ENCODE measurements at regions not wholly inside any gene's neighbourhood (a gene's known extent, or its start where the extent isn't known, plus 50 kb on each side); places are given as distances from the start of the nearest gene placed in this dataset.

GRCh38 chr4:116638592-116638991 lies 446.8 kb downstream of the TRAM1L1 start:
- TF ChIP-seq POLR2A (IDR thresholded peaks at IDR 0.05) (no peak), CTCF (IDR thresholded peaks at IDR 0.05) (no peak)

All from lower leg skin (tissue), 3 donors.